GM19025 (cell line): ENCODE measurements at regions not wholly inside any gene's neighbourhood (a gene's known extent, or its start where the extent isn't known, plus 50 kb on each side); places are given as distances from the start of the nearest gene placed in this dataset.
A peak's percentile ranks its signal among the peaks of the same experiment; 100 is the strongest.

Experiments
- ATAC-seq: cut with Tn5 transposase; IDR thresholded peaks from one replicate; pipeline ENCODE4 v1.9.1; 2021; ENCODE audit warnings: mild to moderate bottlenecking, low read depth, moderate library complexity; ENCODE audit not compliant: unreplicated experiment

DNA sequence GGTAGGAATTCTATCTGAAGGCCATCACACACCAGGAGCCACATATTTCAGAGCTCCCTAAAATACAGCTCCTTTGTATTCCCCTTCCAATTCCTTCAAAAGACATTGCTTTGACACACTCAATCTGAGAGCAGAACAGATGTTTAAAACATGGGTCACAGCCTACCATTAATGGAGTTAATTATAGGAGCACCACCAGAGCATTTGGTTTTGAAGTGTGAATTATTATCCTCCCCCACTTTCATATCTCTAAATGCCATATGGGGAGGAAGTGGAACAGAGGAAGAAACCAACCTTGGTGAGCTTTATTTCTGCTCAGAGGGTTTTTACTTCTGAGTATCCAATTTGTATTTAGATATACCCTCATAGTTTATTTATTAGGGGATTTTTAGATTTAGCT lies 50.7 kb upstream of the TNFRSF21 start:
- peak; percentile 41 for ATAC-seq

DNA sequence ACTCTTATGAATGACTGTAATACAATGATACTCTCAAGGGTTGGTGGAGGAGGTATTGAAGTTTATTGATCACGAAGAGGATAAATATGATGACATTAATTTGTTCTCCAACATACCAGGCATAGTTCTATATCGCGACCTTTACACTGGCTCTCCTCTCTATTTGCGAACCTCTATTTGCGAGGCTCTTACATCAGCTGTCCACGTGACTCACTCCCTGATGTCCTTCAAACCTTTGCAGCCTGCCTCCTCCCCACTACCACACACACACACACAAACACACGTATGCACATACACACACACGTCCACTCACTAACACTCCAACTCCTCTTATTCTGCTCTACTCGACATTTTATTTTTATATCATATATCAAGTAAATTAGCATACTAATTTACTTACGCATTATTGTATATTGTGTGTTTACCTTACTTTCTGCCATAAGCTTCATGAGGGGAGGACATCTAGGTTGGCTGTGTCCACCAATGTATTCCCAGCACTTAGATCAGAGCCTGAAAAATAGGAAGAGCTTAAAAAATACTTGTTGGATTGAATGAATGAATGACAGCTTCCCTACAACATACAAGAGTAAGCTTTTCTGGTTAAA lies 53.3 kb upstream of the TNFRSF21 start:
- ATAC-seq: no peak

DNA sequence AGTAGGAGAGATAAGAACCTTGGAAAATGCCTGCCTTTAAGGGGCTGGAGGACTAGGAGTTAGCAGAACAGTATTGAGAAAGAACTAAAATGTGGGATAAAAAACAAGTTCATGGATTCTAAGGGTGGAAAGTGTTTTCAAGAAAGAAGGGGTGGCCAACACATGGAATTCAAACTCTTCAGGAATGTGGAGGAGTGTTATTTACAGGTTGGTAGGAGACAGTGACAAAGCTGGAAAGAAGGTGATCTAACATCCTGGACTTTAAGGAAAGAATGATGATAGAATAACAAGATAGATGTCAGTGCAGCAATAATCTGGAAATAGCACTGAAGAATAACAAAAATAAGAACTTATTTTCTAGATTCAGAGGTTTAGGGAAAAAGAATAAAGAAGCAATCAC lies 54.0 kb upstream of the TNFRSF21 start:
- no peak for ATAC-seq

DNA sequence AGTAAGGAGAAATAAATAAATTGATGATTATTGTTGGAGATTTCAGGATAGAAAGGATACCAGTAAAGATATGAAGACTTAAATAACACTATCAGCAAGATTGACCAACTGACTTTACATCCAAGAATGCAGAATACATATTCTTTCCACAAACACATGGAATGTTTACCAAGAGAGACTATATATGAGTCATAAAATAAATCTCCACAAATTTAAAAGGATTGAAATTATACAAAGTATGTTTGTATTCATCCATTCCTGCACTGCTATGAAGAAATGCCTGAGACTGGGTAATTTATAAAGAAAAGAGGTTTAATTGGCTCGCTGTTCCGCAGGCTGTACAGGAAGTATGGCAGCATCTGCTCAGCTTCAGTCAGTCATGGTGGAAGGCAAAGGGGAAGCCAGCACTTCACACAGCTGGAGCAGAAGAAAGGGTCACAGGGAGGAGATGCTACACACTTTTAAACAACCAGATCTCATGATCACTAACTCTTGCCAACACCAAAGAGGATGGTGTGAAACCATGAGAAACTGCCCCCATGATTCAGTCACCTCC lies 56.7 kb upstream of the TNFRSF21 start:
- no peak for ATAC-seq

DNA sequence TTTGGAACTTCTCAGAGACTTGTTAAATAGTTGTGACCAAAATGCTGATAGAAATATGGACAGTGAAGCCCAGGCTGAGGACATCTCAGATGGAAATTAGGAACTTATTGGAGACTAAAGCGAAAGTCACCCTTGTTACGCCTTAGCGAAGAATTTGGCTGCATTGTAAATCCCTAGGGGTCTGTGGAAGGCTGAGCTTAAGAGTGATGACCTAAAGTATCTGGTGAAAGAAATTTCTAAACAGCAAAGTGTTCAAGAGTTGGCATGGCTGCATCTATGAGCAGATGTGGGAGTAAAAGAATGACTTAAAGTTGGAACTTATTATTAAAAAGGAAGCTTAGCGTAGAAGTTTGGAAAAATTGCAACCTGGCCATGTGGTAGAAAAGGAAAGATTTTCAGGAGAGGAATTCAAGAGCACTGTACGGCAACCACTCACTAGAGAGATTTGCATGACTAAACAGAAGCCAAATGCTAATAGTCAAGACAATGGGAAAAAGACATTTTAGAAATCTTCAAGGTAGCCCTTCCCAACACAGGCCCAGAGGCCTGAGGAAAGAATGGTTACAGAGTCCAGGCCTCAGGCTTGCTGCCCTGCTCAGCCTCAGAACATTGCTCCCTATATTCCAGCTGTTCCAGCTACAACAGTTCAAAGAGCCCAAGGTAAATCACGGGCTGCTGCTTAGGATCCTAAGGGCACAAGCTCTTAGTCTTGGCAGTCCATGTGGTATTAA lies 61.6 kb upstream of the TNFRSF21 start:
- ATAC-seq: no peak

DNA sequence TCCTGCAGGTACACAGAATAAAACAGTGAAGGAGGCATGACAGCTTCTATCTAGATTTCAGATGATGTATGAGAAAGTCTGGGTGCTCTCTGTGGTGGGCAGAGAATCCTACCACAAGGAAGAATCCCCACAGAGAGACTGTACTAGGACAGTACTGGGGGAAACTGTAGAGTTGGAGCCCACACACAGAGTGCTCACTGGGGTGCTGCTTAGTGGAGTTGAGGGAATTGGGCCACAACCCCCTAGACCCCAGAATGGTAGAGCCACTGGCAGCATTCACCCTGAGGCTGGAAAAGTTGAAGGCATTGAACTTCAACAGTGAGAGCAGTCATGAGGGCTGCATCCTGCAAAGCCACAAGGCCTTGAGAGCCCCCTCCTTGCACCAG lies 62.2 kb upstream of the TNFRSF21 start:
- no peak for ATAC-seq

DNA sequence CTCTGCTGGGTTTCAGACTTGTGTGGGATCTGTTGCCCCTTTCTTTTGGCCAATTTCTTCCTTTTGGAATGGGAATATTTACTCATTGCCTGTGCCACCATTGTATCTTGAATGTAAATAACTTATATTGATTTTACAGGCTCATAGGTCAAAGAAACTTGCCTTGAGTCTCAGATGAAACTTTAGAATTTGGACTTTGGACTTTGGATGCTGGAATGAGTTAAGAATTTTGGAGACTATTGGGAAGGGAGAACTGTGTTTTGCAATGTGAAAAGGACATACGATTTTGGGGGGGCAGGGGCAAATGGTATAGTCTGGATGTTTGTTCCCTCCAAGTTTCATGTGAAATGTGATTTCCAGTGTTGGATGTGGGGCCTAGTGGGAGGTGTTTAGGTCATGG lies 62.6 kb upstream of the TNFRSF21 start:
- ATAC-seq: no peak

DNA sequence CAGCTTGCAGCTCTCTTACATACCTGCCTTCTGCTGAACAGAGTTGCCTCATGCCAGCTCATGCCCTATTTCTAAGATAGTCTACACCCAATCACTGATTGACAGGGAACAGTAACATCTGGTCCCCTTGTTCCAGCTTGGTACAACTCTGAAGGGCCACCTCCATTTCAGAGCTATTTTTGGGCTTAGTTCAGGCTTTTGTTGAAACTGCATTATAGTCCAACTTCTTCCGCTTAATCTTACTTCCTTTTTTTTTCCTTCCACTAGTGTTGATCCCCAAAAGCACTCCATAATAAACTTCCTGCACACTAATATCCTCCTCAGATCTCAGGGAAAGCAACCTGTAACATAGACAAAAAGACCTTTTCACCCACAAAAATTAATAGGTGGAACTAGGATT lies 65.7 kb upstream of the TNFRSF21 start:
- ATAC-seq: no peak

DNA sequence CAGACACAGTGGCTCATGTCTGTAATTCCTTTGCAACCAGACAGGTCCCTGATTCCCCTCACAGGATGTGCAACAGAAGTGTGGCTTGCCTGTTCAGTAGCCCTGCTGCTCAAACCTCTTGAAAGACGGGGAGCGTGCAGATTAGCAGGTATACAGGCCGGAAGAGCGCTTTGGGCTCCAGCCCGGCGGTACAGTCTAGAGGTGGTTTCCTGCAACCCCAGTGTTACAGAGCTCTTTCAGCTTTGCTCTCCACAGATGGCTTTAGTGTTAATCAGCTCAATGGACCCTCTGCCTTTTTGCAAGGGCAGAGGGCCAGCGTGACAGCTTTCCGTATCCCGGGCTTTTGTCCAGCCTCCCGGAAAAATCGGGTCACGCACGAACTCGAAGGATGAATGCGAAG lies 67.2 kb upstream of the TNFRSF21 start:
- ATAC-seq: no peak

DNA sequence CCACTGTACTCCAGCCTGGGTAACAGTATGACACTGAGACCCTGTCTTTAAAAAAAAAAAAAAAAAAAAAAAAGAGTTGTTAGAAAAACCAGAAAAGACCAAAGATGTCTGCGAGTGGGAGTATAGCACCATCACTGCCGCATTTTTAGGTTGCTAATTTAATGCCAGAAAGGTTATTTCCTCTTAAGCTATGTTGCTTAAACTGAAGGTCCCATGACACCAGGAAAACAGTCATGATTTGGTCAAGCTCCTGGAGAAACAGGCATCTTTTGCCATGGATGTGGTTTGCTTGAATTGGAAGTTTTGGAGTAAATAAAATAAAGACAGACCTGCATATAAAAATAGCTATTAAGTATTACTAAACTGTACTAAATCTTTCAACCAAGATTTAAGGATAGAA lies 68.3 kb upstream of the TNFRSF21 start:
- ATAC-seq: no peak

DNA sequence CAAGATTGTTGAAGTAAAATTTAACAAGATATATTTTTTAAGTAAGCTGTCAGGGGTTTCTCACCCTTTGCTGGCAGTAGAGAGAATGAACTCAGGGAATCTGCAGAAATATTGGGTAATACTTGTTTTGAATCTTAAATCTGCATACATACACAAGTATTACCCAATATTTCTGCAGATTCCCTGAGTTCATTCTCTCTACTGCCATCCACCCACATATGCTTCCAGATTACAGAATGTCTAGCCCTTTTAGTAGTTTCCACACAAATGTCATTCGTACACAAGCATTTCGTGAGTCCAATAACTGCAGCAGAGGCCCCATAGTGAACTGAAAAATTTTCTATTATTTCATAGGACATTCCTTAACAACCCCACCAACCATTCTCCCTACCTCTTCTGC lies 69.6 kb upstream of the TNFRSF21 start:
- no peak for ATAC-seq

DNA sequence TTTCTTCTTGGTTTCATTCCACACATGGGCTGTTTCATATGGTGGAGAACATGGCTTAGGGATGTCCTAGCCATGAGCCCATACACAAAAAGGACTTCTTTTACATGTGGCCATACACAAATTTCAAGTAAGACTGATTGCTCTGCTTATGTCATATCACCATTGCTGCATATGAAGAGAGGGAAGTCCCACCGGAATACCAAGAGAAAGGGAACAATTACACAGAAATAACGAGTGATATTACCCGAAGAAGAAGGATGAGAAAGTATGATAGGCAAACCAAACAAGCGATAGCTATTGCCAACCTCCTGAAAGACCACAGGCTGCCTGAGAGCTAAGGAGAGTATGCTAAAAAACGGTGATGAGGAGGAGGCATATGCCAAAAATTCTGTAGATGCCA lies 70.5 kb upstream of the TNFRSF21 start:
- ATAC-seq: no peak

DNA sequence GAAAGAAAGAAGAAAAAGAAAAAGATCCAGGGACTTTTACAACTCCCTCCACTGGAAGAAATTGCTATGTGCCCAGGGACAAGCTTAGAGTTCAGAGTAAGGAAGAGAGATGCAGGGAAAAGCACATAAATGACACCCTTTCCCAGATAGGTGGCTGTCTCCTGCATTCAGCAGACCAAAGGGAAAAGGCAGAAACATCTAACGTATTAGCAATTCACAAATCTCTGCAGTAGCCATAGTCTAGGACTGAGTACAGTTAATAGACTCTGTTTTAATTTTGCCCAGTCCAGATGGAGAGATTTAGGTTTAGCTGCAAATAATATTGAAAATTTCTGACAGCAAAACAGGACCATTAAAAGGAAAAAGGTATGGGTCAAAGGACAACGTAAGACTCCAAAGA lies 71.3 kb upstream of the TNFRSF21 start:
- ATAC-seq: no peak

DNA sequence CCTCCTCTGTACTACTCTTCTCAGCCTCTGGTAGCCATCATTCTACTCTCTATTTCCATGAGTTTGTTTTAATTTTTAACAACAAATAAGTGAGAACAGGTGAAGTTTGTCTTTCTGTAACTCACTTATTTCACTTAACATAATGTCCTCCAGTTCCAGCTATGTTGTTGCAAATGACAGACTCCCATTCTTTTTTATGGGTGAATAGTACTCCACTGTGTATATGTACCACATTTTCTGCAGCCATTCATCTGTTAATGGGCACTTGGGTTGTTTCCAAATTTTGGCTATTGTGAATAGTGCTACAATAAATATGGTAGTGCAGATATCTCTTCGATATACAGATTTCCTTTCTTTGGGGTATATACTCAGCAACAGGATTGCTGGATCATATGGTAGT lies 73.7 kb upstream of the TNFRSF21 start:
- ATAC-seq: no peak

DNA sequence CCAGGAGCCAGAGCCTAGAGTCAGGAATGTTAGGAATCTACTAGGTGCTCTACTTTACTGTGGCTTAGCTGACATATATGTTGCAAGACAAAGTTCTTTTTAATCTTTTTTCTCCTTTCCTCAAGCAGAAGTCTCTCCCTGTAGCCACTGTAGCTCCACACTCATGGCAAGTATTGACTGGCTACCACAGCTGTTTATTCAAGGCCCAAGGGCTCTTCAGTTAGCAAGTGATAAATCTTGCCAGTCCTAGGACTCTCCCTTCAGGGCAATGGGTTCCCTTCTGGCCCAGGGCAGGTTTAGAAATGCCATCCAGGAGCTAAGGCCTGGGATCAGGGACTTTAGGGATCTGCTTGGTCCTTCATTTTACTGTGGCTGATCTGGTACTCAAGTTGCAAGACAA lies 82.0 kb upstream of the TNFRSF21 start:
- ATAC-seq: no peak

DNA sequence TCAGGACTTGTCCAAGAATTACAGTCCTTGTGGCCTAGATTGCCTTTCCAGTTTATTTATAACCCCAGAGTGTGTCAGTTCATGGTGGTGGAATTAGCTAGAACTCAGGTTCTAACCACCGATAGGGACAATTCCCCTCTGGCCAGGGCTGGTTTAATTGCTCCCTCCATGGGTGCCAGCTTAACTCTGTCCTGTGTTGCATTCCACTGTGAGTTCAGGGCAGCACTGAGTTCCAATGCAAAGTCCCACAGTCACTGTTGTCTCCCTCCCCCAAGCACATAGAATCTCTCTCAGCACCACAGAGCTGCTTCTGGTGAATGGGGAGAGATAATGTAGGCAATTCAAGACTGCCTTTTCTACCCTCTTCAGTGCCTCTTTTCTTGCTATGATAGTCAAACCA lies 82.5 kb upstream of the TNFRSF21 start:
- no peak for ATAC-seq

DNA sequence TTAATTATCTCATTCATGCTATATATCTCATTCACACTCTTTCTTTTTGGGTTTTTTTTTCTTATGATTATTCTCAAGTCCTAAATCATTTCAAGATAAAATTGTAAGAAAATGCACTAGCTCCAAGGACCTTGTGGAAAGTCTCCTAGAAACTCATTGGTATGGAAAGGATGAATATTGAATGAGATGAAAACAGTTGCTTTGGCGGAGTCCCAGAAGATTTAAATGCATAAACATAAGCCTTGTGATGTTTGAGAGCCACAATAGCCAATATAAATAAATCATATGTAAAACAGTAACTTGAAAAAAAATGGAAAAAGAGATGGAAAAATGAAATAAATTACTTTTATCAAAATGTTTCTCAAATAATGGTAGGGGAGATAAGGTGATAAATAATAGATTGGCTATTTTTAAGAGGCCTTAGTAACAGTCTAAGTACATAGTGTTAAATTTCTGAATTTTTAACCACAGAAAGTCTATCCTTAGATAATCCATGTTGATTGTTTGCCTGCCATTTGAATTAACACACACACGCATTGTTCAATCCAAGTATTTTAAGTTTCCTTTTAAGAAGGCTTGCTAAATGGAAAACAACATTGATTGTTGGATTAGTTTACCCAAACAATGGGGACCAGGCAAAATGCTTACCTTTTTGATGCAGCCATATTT lies 81.1 kb upstream of the CD2AP start:
- no peak for ATAC-seq

DNA sequence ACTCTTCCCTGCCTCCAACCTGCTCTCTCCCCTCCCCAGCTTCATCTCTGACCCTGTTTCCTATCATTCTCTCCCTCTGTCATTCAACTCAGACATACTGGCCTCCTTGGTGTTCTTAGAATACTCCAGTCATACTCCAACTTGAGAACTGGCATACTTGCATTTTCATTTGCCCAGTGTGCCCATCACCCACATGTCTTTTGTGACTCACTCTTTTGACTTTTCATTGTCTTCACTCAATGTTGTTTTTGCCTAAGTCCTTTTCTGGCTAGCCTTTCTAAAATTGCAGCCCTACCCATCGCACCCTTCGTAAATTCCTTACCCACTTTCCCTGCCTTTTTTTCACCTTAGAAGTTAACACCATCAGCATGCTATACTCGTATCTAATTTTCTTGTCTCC lies 77.0 kb upstream of the CD2AP start:
- no peak for ATAC-seq

DNA sequence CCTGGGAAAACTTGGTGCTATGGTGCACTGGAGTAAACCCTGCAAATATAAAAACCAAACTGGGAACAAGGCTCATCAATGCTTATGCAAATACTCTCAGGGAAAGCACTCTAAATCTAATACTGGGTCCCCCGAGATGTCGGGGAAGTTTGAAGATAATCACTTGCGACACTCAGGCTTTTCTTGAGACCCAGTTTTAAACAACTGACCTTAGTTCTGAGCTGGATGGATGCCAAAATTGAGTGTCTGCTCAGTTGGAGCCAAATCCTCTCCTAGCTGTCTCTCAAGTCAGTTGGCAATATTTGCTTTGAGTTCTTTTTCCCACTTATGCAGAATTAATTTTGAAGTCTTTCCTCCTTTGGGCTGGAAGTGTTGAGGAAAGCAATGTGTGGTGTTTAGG lies 75.5 kb upstream of the CD2AP start:
- no peak for ATAC-seq

DNA sequence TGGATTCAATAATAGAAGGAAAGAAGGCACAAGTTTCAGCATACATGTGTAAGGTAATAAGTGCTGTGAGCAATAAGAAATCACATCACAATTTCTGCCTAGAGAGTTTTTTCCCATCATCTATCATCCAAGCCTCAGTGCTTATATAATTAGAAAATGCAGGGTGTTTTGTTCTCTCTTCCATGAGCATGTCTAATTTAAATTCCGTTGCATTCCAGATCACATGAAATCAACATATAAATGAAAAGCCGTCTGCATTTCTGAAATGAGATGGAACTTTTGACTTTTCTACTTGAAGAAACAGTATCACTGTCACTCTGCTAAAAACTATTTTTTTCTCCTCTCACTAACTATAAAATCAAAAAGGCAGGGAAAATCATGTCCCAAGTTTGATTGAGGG lies 74.5 kb upstream of the CD2AP start:
- no peak for ATAC-seq

DNA sequence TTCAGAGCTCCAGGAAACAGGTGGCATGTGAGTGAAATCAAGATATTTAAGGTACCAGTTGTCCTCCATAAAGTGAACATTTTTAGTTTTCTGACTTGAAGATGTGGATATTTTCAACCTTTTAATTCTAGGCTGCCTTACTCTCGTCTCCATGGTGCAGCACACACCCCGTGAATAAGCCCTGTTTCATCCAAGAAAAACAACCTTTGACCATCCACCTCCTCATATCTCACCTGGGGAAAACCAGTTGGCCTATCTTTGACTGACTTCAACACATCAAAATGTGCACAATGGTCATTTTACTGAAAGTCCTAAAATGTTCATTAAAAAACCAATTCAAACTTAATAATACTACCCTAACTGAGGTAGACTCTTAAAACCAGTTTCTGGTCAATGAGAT lies 73.8 kb upstream of the CD2AP start:
- ATAC-seq: no peak

DNA sequence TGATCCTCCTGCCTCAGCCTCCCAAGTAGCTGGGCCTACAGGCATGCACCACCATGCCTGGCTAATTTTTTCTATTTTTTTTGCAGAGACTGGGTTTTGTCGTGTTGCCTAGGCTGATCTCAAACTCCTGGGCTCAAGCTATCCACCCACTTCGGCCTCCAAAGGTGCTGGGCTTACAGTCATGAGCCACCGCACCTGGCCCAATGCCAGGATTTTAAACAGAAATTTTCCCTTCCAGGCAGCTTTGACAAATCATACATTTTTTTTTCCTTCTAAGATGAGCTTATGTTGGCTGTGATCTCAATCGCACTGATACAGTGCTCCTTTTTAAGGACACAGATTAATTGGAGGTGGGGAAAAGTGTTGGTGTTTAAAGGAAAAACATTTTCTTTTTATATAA lies 73.2 kb upstream of the CD2AP start:
- ATAC-seq: no peak
